GM12865 (cell line): ENCODE measurements at regions not wholly inside any gene's neighbourhood (a gene's known extent, or its start where the extent isn't known, plus 50 kb on each side); places are given as distances from the start of the nearest gene placed in this dataset.
"Not testable (repeated sequence)": the region's sequence is repeated elsewhere in the genome, so short reads cannot be mapped to it uniquely, and the experiment has no call there.

ENCODE experiments used
- DNase-seq: peaks from one replicate; pipeline ENCODE4 v3.0.0; 2010; ENCODE audit warnings: low read depth
- H3K4me3 ChIP-seq: 2 replicates; pipeline ENCODE4 v1.5.1; 2011; ENCODE audit warnings: mild to moderate bottlenecking, low read depth, low read length, control low read depth
- CTCF ChIP-seq: IDR thresholded peaks from 2 replicates; pipeline ENCODE4 v1.5.1; 2011; ENCODE audit warnings: low read length, control low read depth, low read depth, inconsistent platforms; ENCODE audit not compliant: insufficient read depth; ENCODE audit errors: missing control alignments

- DNase-seq = no peak
- TF ChIP-seq CTCF = no peak
These were observed 181.4 kb upstream of the WSCD1 start for GRCh38 chr17:5888811-5889210.

GRCh38 chr17:5892921-5893675 lies 177.1 kb upstream of the WSCD1 start:
- no peak overlapping the region for H3K4me3 ChIP-seq
- no peak for DNase-seq
- no peak for TF ChIP-seq CTCF

More at GRCh38 chr17:5888811-5889210, 181.4 kb upstream of the WSCD1 start:
- no peak overlapping the region for H3K4me3 ChIP-seq

- TF ChIP-seq CTCF = no peak
- no peak overlapping the region for H3K4me3 ChIP-seq
- DNase-seq = no peak
These were observed 176.4 kb upstream of the WSCD1 start for GRCh38 chr17:5893741-5894140.

- no peak for TF ChIP-seq CTCF
- DNase-seq = no peak
These were observed 174.9 kb upstream of the WSCD1 start for GRCh38 chr17:5895276-5895675.

GRCh38 chr17:5896215-5896614 lies 174.0 kb upstream of the WSCD1 start:
- no peak overlapping the region for H3K4me3 ChIP-seq
- no peak for DNase-seq
- TF ChIP-seq CTCF = no peak

More at GRCh38 chr17:5895276-5895675, 174.9 kb upstream of the WSCD1 start:
- H3K4me3 ChIP-seq = no peak overlapping the region

GRCh38 chr17:5897275-5897911 lies 172.8 kb upstream of the WSCD1 start:
- no peak for DNase-seq
- no peak overlapping the region for H3K4me3 ChIP-seq
- TF ChIP-seq CTCF = no peak

- not testable (repeated sequence) for DNase-seq, H3K4me3 ChIP-seq
These were observed 172.2 kb upstream of the WSCD1 start for GRCh38 chr17:5897981-5898380.
